Heart left ventricle (tissue), 13 donors: ENCODE measurements at regions not wholly inside any gene's neighbourhood (a gene's known extent, or its start where the extent isn't known, plus 50 kb on each side); places are given as distances from the start of the nearest gene placed in this dataset.

Experiments used
- CTCF ChIP-seq, 12 donors: fragments of 200-600 bp; sonication (generic) in 4 of 12; IDR thresholded peaks; one replicate each; pipeline versions ENCODE4 v1.5.0 to v1.8.0; 2018 to 2022; ENCODE audit warnings: antibody characterized with exemption in 12 of 12, mild to moderate bottlenecking in 5 of 12
- POLR2A ChIP-seq, 2 donors: fragments of 450-650 bp; IDR thresholded peaks; one replicate each; pipeline ENCODE4 v1.6.1; 2017; ENCODE audit warnings: antibody characterized with exemption in 2 of 2, mild to moderate bottlenecking in 2 of 2, moderate library complexity in 2 of 2
- donor health status: ischemic (EF 13 %, LVEDD 7.1; RV severe dilation, severe dysfunction).
- donor health status: DM: no; HTN: yes; CAD: no.
- donor health status: DM: no; HTN: no; CAD: no.
- donor health status: ischemic (EF 25% LVEDD 6.9; RV normal size, moderate dysfunction).
- donor health status: ischemic (EF 25% LVEDD 5.7; RV mildly dilated, moderate dysfunction).
- donor health status: ischemic (EF 35%, LVEDD 5.7; RV mildly dilated, moderate dysfunction).
- donor health status: nonischemic (EF 11% LVEDD 7.7; RV severe dilation, severe dysfunction).
- donor health status: DM: yes; HTN: yes; CAD: no.
- donor health status: PGD.
- donor health status: ischemic (EF 29% LVEDD 5.4; RV normal size, mild dysfunction).
- donor health status: nonischemic (EF 23%, LVEDD 6.1; RV moderate dilation, normal function).

GRCh38 chr12:61810486-61810885 is 449.7 kb upstream of the USP15 start:
- TF ChIP-seq POLR2A (IDR thresholded peaks at IDR 0.05): no peak
- no peak for TF ChIP-seq CTCF (IDR thresholded peaks at IDR 0.05)
